ENCODE measurements at regions not wholly inside any gene's neighbourhood (a gene's known extent, or its start where the extent isn't known, plus 50 kb on each side); places are given as distances from the start of the nearest gene placed in this dataset.

- DNase-seq, result no peak
Observed at GRCh38 chr12:116459916-116460663, 99.1 kb upstream of the MAP1LC3B2 start.

GRCh38 chr12:116461060-116461459 lies 98.1 kb upstream of the MAP1LC3B2 start:
- DNase-seq, result no peak

GRCh38 chr12:116463366-116463765 lies 95.8 kb upstream of the MAP1LC3B2 start:
- DNase-seq, result no peak

GRCh38 chr12:116465407-116465806 lies 93.8 kb upstream of the MAP1LC3B2 start:
- DNase-seq, result no peak

GRCh38 chr12:116465856-116466255 lies 93.3 kb upstream of the MAP1LC3B2 start:
- no peak for DNase-seq

GRCh38 chr12:116466536-116466935 lies 92.6 kb upstream of the MAP1LC3B2 start:
- DNase-seq, result no peak

- no peak for DNase-seq
Observed at GRCh38 chr12:116469344-116469743, 89.8 kb upstream of the MAP1LC3B2 start.

GRCh38 chr12:116471544-116471943 lies 87.6 kb upstream of the MAP1LC3B2 start:
- DNase-seq, result no peak

GRCh38 chr12:116472193-116472592 lies 87.0 kb upstream of the MAP1LC3B2 start:
- no peak for DNase-seq

- DNase-seq, result no peak
Observed at GRCh38 chr12:116473416-116473815, 85.8 kb upstream of the MAP1LC3B2 start.

- DNase-seq, result no peak
Observed at GRCh38 chr12:116474331-116474730, 84.8 kb upstream of the MAP1LC3B2 start.

- DNase-seq, result no peak
Observed at GRCh38 chr12:116474899-116475298, 84.3 kb upstream of the MAP1LC3B2 start.

- DNase-seq, result no peak
Observed at GRCh38 chr12:116476227-116476822, 82.9 kb upstream of the MAP1LC3B2 start.

GRCh38 chr12:116478243-116478773 lies 80.9 kb upstream of the MAP1LC3B2 start:
- DNase-seq, result no peak

GRCh38 chr12:116480210-116480810 lies 78.9 kb upstream of the MAP1LC3B2 start:
- DNase-seq, result no peak

- no peak for DNase-seq
Observed at GRCh38 chr12:116481726-116482125, 77.5 kb upstream of the MAP1LC3B2 start.

GRCh38 chr12:116482179-116482578 lies 77.0 kb upstream of the MAP1LC3B2 start:
- no peak for DNase-seq

- DNase-seq, result no peak
Observed at GRCh38 chr12:116482859-116483258, 76.3 kb upstream of the MAP1LC3B2 start.

- DNase-seq, result no peak
Observed at GRCh38 chr12:116483959-116484750, 75.0 kb upstream of the MAP1LC3B2 start.

- no peak for DNase-seq
Observed at GRCh38 chr12:116484807-116485206, 74.4 kb upstream of the MAP1LC3B2 start.

- DNase-seq, result no peak
Observed at GRCh38 chr12:116489116-116489515, 70.1 kb upstream of the MAP1LC3B2 start.

- no peak for DNase-seq
Observed at GRCh38 chr12:116490471-116490870, 68.7 kb upstream of the MAP1LC3B2 start.

- no peak for DNase-seq
Observed at GRCh38 chr12:116492703-116493324, 66.4 kb upstream of the MAP1LC3B2 start.

Data from activated T-cell treated with anti-CD3 and anti-CD28 coated beads, Interleukin-2, amount 50 U/mL, for 48 hours (primary cell).